Activated T-helper 2 cell treated with anti-CD3 and anti-CD28 coated beads, Interferon-gamma antibody, Interleukin-2, Interleukin-4, amounts not matched to agents 10 μg/mL and 5 μg/mL and 100 μg/mL, durations not matched to agents 14 hours and 24 hours and 36 hours (primary cell): ENCODE measurements at regions not wholly inside any gene's neighbourhood (a gene's known extent, or its start where the extent isn't known, plus 50 kb on each side); places are given as distances from the start of the nearest gene placed in this dataset.
"Not testable (repeated sequence)": the region's sequence is repeated elsewhere in the genome, so short reads cannot be mapped to it uniquely, and the experiment has no call there.

Experiments used
- DNase-seq: peaks from one replicate; pipeline ENCODE4 v3.0.0; 2021; ENCODE audit warnings: low spot score
- H3K27ac Mint-ChIP-seq: one replicate; pipeline ENCODE4 v1.8.0; 2021; ENCODE audit warnings: mixed read lengths
- H3K27me3 Mint-ChIP-seq: one replicate; pipeline ENCODE4 v1.8.0; 2021; ENCODE audit warnings: low read depth, mixed read lengths
- H3K36me3 Mint-ChIP-seq: one replicate; pipeline ENCODE4 v1.8.0; 2021; ENCODE audit warnings: low read depth, mixed read lengths
- H3K4me1 Mint-ChIP-seq: one replicate; pipeline ENCODE4 v1.8.0; 2021; ENCODE audit warnings: low read depth, mixed read lengths
- H3K4me3 Mint-ChIP-seq: one replicate; pipeline ENCODE4 v1.8.0; 2021; ENCODE audit warnings: low read depth, mild to moderate bottlenecking, moderate library complexity, mixed read lengths
- H3K9me3 Mint-ChIP-seq: one replicate; pipeline ENCODE4 v1.8.0; 2021; ENCODE audit warnings: mixed read lengths
- intact Hi-C: fragments of 100-400 bp; cut with micrococcal nuclease; formaldehyde crosslinking; loops from one replicate; pipeline ENCODE4 v1.15.1; 2023

GRCh38 chr3:168817177-168817576 is 721.5 kb upstream of the GOLIM4 start:
- intact Hi-C loops, result no loop called here
- Mint-ChIP-seq H3K27ac (no peak overlapping the region), H3K9me3 (no peaks in the 10 kb centered on the region), H3K4me3 (no peak overlapping the region), H3K4me1 (no peaks in the 10 kb centered on the region), H3K36me3 (no peaks in the 10 kb centered on the region), H3K27me3 (no peaks in the 10 kb centered on the region)
- DNase-seq, result no peak

- Mint-ChIP-seq H3K27me3 (no peaks in the 10 kb centered on the region), H3K9me3 (no peaks in the 10 kb centered on the region), H3K4me3 (no peak overlapping the region), H3K36me3 (no peaks in the 10 kb centered on the region), H3K27ac (no peak overlapping the region), H3K4me1 (no peaks in the 10 kb centered on the region)
- no peak for DNase-seq
- intact Hi-C loops, result no loop called here
Observed at GRCh38 chr3:168815946-168816345, 720.2 kb upstream of the GOLIM4 start.

GRCh38 chr3:168813225-168813802 is 717.6 kb upstream of the GOLIM4 start:
- Mint-ChIP-seq H3K4me1 (no peaks in the 10 kb centered on the region), H3K36me3 (no peaks in the 10 kb centered on the region), H3K4me3 (no peak overlapping the region), H3K27ac (no peak overlapping the region), H3K9me3 (no peaks in the 10 kb centered on the region), H3K27me3 (no peaks in the 10 kb centered on the region)
- intact Hi-C loops, result no loop called here
- DNase-seq, result no peak

- H3K4me1 Mint-ChIP-seq, result no peaks in the 10 kb centered on the region
- no peaks in the 10 kb centered on the region for H3K9me3 Mint-ChIP-seq
- H3K4me3 Mint-ChIP-seq, result no peak overlapping the region
- no peaks in the 10 kb centered on the region for H3K36me3 Mint-ChIP-seq
- H3K27ac Mint-ChIP-seq, result no peak overlapping the region
- intact Hi-C loops, result no loop called here
- DNase-seq, result no peak
- no peaks in the 10 kb centered on the region for H3K27me3 Mint-ChIP-seq
Observed at GRCh38 chr3:168812234-168812633, 716.5 kb upstream of the GOLIM4 start.

DNA sequence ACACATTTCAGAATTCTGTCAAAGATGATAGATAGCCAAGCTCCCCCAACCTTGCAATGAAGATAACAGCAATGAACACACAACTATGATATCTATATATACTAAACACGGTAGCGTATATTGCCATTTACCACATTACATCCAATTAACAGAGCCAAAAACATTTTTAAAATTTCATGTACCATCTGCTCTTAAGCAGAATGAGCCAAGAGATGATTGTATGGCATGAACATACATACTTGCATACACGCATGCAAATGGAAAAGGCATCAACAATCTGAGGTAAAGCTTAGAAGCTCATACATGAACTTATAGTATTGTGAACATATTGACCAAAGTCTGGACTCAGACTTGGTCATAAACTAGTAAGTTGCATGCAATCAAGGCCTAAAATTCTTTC is 712.9 kb upstream of the GOLIM4 start:
- H3K27ac Mint-ChIP-seq, result no peak overlapping the region
- DNase-seq, result no peak
- H3K4me3 Mint-ChIP-seq, result no peak overlapping the region
- no peaks in the 10 kb centered on the region for H3K27me3 Mint-ChIP-seq
- no peaks in the 10 kb centered on the region for H3K9me3 Mint-ChIP-seq
- intact Hi-C loops, result no loop called here
- no peaks in the 10 kb centered on the region for H3K36me3 Mint-ChIP-seq
- no peaks in the 10 kb centered on the region for H3K4me1 Mint-ChIP-seq

- Mint-ChIP-seq H3K36me3 (no peaks in the 10 kb centered on the region), H3K4me1 (no peaks in the 10 kb centered on the region), H3K27ac (no peak overlapping the region), H3K4me3 (no peak overlapping the region), H3K9me3 (no peaks in the 10 kb centered on the region), H3K27me3 (no peaks in the 10 kb centered on the region)
- intact Hi-C loops, result no loop called here
- no peak for DNase-seq
Observed at GRCh38 chr3:168807448-168807847, 711.7 kb upstream of the GOLIM4 start.

DNA sequence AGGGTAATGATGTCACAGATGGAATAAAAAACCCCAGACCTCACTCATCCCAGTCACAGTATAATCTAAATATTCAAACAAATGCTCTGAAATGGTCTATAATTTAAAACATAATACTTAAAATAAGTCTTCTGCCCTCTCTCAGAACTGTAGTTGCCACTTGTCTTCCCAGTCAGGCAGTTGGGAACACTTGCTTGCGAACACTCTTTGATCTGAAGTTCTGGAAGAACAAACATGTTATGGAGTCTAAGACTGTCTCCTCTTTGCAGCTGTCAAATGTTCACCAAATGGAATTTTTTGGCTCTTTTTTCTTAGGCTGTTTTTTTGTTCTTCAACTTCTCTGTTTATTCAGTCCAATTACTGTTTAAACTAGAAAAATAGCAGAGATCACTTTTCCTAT is 711.1 kb upstream of the GOLIM4 start:
- no peaks in the 10 kb centered on the region for H3K9me3 Mint-ChIP-seq
- no peaks in the 10 kb centered on the region for H3K27me3 Mint-ChIP-seq
- no peak for DNase-seq
- no peaks in the 10 kb centered on the region for H3K36me3 Mint-ChIP-seq
- H3K4me3 Mint-ChIP-seq, result no peak overlapping the region
- no peaks in the 10 kb centered on the region for H3K4me1 Mint-ChIP-seq
- intact Hi-C loops, result no loop called here
- no peak overlapping the region for H3K27ac Mint-ChIP-seq

DNA sequence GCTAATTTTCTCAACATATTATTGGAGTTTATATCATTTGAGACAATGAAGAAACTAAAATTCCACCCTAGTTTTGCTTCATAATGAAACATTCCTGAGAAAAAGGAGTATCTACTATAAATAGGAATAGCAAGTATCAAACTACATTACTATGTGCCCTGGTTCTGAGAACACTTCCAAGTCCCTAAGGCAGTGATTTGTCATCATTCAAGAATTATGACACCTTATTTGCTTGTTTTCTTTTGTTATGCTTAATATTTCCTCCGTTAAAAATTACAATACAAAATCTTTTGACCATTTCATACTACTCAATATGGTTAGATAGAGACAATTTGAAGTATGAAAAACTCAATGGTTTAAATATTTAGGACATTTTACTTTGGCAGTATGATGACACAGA is 707.8 kb upstream of the GOLIM4 start:
- Mint-ChIP-seq H3K27ac (no peak overlapping the region), H3K9me3 (no peaks in the 10 kb centered on the region), H3K4me3 (no peak overlapping the region), H3K36me3 (no peaks in the 10 kb centered on the region), H3K27me3 (no peaks in the 10 kb centered on the region), H3K4me1 (no peaks in the 10 kb centered on the region)
- intact Hi-C loops, result no loop called here
- DNase-seq, result no peak

GRCh38 chr3:168802766-168803165 is 707.0 kb upstream of the GOLIM4 start:
- Mint-ChIP-seq H3K36me3 (no peaks in the 10 kb centered on the region), H3K27me3 (no peaks in the 10 kb centered on the region), H3K4me3 (no peak overlapping the region), H3K4me1 (no peaks in the 10 kb centered on the region), H3K27ac (no peak overlapping the region), H3K9me3 (no peaks in the 10 kb centered on the region)
- DNase-seq, result no peak
- intact Hi-C loops, result no loop called here

DNA sequence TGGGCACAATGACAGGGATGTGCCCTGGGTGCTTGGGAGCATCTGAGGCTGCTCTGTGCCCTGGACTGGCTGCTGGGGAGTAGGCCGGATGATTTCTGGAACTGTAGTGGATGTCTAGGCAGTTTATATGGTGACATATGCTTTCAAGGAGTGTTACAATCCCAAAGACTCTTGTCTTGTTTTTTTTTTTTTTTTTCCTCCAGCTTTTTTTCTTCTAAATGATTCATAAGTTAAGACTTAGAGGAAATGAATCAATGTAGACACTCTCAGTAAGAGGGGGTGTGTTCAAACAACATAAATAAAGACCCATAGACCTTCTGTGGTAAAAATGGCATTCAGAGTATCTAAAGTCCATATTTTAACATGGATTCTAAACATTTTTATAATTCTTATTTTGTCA is 706.1 kb upstream of the GOLIM4 start:
- Mint-ChIP-seq H3K4me1 (no peaks in the 10 kb centered on the region), H3K4me3 (no peak overlapping the region), H3K27ac (no peak overlapping the region), H3K9me3 (no peaks in the 10 kb centered on the region), H3K36me3 (no peaks in the 10 kb centered on the region), H3K27me3 (no peaks in the 10 kb centered on the region)
- intact Hi-C loops, result no loop called here
- DNase-seq, result no peak

DNA sequence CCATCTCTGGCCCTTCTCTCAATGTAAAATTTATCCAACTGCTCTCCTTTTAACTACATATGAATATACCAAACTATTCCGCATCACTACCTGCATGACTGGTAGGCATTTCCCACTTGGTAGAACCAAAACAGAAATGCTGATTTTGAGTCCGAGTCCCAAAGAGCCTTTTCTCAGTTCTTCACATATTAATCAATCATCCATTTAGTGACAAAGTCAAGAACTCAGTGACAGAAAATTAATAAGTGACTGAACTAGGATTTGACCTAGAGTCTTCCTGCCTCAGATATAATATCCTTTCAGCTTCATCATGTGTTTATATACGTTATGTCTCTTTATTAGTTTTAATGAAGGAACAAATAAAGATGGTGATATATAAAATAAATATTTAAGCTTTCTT is 700.6 kb upstream of the GOLIM4 start:
- H3K9me3 Mint-ChIP-seq, result no peaks in the 10 kb centered on the region
- DNase-seq, result no peak
- no peaks in the 10 kb centered on the region for H3K4me1 Mint-ChIP-seq
- H3K36me3 Mint-ChIP-seq, result no peaks in the 10 kb centered on the region
- H3K27me3 Mint-ChIP-seq, result no peaks in the 10 kb centered on the region
- intact Hi-C loops, result no loop called here
- H3K4me3 Mint-ChIP-seq, result no peak overlapping the region
- no peak overlapping the region for H3K27ac Mint-ChIP-seq

DNA sequence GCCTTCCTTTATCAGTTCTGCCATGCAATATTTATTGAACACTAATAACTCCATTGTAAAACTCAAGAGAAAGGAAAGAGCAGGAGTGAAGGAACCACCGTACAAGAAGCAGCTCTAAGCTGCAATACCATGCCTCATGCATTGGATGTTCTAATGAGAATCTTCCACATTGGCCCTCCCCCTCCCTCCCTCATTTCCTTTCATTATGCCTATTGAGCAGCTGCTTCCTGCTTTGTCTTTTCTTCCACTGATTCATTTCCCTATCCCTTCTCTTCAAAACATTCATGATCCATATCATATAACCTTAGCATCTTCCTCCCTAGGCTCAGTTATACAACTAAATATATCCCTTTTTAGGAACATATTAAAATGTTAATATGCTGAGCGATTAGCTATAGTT is 698.7 kb upstream of the GOLIM4 start:
- no peaks in the 10 kb centered on the region for H3K27me3 Mint-ChIP-seq
- H3K4me3 Mint-ChIP-seq, result no peak overlapping the region
- H3K4me1 Mint-ChIP-seq, result no peaks in the 10 kb centered on the region
- intact Hi-C loops, result no loop called here
- H3K27ac Mint-ChIP-seq, result no peak overlapping the region
- H3K9me3 Mint-ChIP-seq, result no peaks in the 10 kb centered on the region
- no peaks in the 10 kb centered on the region for H3K36me3 Mint-ChIP-seq
- DNase-seq, result no peak

DNA sequence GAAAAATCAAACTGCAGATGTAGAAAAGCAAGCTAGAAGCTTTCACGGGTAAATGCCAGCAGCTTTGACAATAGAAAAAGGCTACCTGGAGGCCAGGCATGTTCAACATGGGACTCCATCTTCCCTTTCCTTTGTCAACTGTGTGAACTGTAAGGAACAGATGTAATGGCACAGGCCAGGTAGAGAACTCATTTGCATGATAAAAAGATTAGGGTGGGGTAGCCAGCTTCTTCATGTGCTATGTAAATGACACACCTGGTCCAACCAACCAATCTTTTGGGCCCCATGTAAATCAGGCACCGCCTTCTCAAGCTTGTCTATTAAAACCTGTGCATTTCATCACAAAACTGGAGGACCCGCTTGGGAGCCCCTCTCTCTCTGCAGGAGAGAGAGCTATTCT is 686.5 kb upstream of the GOLIM4 start:
- Mint-ChIP-seq H3K4me3 (no peak overlapping the region), H3K4me1 (no peaks in the 10 kb centered on the region), H3K9me3 (peaks cover 5% of the 10 kb centered on the region), H3K27me3 (no peaks in the 10 kb centered on the region), H3K27ac (no peak overlapping the region), H3K36me3 (no peaks in the 10 kb centered on the region)
- DNase-seq, result no peak
- intact Hi-C loops, result no loop called here

DNA sequence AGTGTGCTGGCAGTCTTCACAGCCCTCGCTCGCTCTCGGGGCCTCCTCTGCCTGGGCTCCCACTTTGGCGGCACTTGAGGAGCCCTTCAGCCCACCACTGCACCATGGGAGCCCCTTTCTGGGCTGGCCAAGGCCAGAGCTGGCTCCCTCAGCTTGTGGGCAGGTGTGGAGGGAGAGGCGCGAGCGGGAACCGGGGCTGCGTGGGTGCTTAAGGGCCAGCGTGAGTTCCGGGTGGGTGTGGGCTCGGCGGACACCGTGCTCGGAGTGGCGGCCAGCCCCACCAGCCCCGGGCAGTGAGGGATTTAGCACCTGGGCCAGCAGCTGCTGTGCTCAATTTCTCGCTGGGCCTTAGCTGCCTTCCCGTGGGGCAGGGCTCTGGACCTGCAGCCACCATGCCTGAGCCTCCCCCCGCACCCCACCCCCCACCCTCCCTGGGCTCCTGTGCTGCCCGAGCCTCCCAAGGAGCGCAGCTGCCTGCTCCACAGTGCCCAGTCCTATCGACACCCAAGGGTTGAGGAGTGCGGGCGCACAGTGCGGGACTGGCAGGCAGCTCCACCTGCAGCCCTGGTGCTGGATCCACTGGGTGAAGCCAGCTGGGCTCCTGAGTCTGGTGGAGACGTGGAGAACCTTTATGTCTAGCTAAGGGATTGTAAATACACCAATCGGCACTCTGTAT is 684.4 kb upstream of the GOLIM4 start:
- H3K27ac Mint-ChIP-seq, H3K36me3 Mint-ChIP-seq: not testable (repeated sequence)

More for the DNA sequence above, 684.4 kb upstream of the GOLIM4 start:
- DNase-seq, H3K4me1 Mint-ChIP-seq, H3K4me3 Mint-ChIP-seq, H3K27me3 Mint-ChIP-seq, H3K9me3 Mint-ChIP-seq, intact Hi-C loops: not testable (repeated sequence)
